Upper lobe of left lung (tissue), 6 donors: ENCODE measurements at regions not wholly inside any gene's neighbourhood (a gene's known extent, or its start where the extent isn't known, plus 50 kb on each side); places are given as distances from the start of the nearest gene placed in this dataset.

Experiments
- ATAC-seq, 2 donors: fragments of 200-7000 bp; cut with Tn5 transposase; one replicate each; pipeline ENCODE4 v1.9.1; 2022; ENCODE audit warnings: mild to moderate bottlenecking in 2 of 2, moderate library complexity in 2 of 2; ENCODE audit not compliant: low FRiP score in 2 of 2
- DNase-seq, 2 donors: peaks; one replicate each; pipeline ENCODE4 v3.0.0-alpha.2; 2019 to 2020
- H3K27ac ChIP-seq, 4 donors: fragments of 200-600 bp; sonication (generic); one replicate each; pipeline ENCODE4 v1.5.1; 2016 to 2019
- H3K27me3 ChIP-seq, 4 donors: fragments of 200-600 bp; sonication (generic); one replicate each; pipeline ENCODE4 v1.5.1; 2017 to 2019
- H3K36me3 ChIP-seq, 4 donors: fragments of 200-600 bp; sonication (generic); one replicate each; pipeline ENCODE4 v1.5.1; 2016 to 2019
- H3K4me1 ChIP-seq, 4 donors: fragments of 200-600 bp; sonication (generic); one replicate each; pipeline ENCODE4 v1.5.1; 2018 to 2019
- H3K4me3 ChIP-seq, 4 donors: fragments of 200-600 bp; sonication (generic); one replicate each; pipeline ENCODE4 v1.5.1; 2017 to 2019; ENCODE audit warnings: mild to moderate bottlenecking in 2 of 4, moderate library complexity in 1 of 4
- H3K9me3 ChIP-seq, 4 donors: fragments of 200-600 bp; sonication (generic); one replicate each; pipeline ENCODE4 v1.5.1; 2018 to 2019
- CTCF ChIP-seq, 6 experiments: fragments of 450-650 bp in 4 of 6; fragments of 200-600 bp in 2 of 6; sonication (generic) in 2 of 6; IDR thresholded peaks; one replicate each; pipeline ENCODE4 v1.5.1; 2016 to 2019; ENCODE audit warnings: antibody characterized with exemption in 6 of 6
- EP300 ChIP-seq, 4 donors: sonication (generic); formaldehyde crosslinking; IDR thresholded peaks; one replicate each; pipeline ENCODE4 v1.5.1; 2017; ENCODE audit warnings: antibody characterized with exemption in 4 of 4, control low read depth in 2 of 4
- POLR2A ChIP-seq, 4 donors: fragments of 450-650 bp; IDR thresholded peaks; one replicate each; pipeline ENCODE4 v1.5.1; 2016 to 2017; ENCODE audit warnings: antibody characterized with exemption in 4 of 4, mild to moderate bottlenecking in 2 of 4
- POLR2AphosphoS5 ChIP-seq, 2 donors: sonication (generic); formaldehyde crosslinking; IDR thresholded peaks; one replicate each; pipeline ENCODE4 v1.5.1; 2017; ENCODE audit warnings: antibody characterized with exemption in 2 of 2
- WGBS, 2 donors: methylation state at CpG; one replicate each; pipeline ENCODE4 v1.1.5; 2017 to 2018; 5-methylcytosine and 5-hydroxymethylcytosine counted together
- donor health status: DM: no; HTN: no; CAD: no; lungs with moderate emphysema.
- donor health status: DM: no; HTN: yes; CAD: no; lungs with severe emphysema.

- H3K36me3 ChIP-seq: no peaks in the 10 kb centered on the region
- no peaks in the 10 kb centered on the region for H3K4me1 ChIP-seq
- H3K27me3 ChIP-seq: no peaks in the 10 kb centered on the region
- DNase-seq (no peak), ATAC-seq (no peak)
- no peak overlapping the region for H3K4me3 ChIP-seq
- peaks cover 0 to 12% (median 7%) of the 10 kb centered on the region in 4 donors for H3K9me3 ChIP-seq
- 46 to 47% methylated on average over 2 of the region's 2 CpGs for WGBS, 2 donors
- H3K27ac ChIP-seq: no peak overlapping the region
- no peak for TF ChIP-seq POLR2AphosphoS5 (IDR thresholded peaks at IDR 0.05)
- TF ChIP-seq POLR2A (IDR thresholded peaks at IDR 0.05): no peak
- TF ChIP-seq CTCF (IDR thresholded peaks at IDR 0.05): no peak
- no peak for TF ChIP-seq EP300 (IDR thresholded peaks at IDR 0.05)
These were observed 547.4 kb upstream of the ALCAM start for GRCh38 chr3:104819333-104819732.

GRCh38 chr3:104820959-104821358, 545.8 kb upstream of the ALCAM start:
- no peak for DNase-seq
- H3K4me3 ChIP-seq: no peak overlapping the region
- peaks cover 0 to 12% (median 7%) of the 10 kb centered on the region in 4 donors for H3K9me3 ChIP-seq
- H3K27ac ChIP-seq: no peak overlapping the region
- WGBS, 2 donors: 68 to 70% methylated on average over 1 of the region's 1 CpG
- TF ChIP-seq CTCF (IDR thresholded peaks at IDR 0.05) (no peak), POLR2A (IDR thresholded peaks at IDR 0.05) (no peak), EP300 (IDR thresholded peaks at IDR 0.05) (no peak), POLR2AphosphoS5 (IDR thresholded peaks at IDR 0.05) (no peak)
- no peaks in the 10 kb centered on the region for H3K27me3 ChIP-seq
- H3K36me3 ChIP-seq: no peaks in the 10 kb centered on the region
- H3K4me1 ChIP-seq: no peaks in the 10 kb centered on the region
- no peak for ATAC-seq

- peaks cover 0 to 12% (median 7%) of the 10 kb centered on the region in 4 donors for H3K9me3 ChIP-seq
- H3K4me1 ChIP-seq: no peaks in the 10 kb centered on the region
- no peak for TF ChIP-seq POLR2AphosphoS5 (IDR thresholded peaks at IDR 0.05)
- no peak for TF ChIP-seq CTCF (IDR thresholded peaks at IDR 0.05)
- TF ChIP-seq EP300 (IDR thresholded peaks at IDR 0.05): no peak
- TF ChIP-seq POLR2A (IDR thresholded peaks at IDR 0.05): no peak
- DNase-seq (no peak), ATAC-seq (no peak)
- H3K4me3 ChIP-seq: no peak overlapping the region
- no peak overlapping the region for H3K27ac ChIP-seq
- WGBS, 2 donors: 26 to 62% methylated on average over 1 of the region's 1 CpG
- no peaks in the 10 kb centered on the region for H3K27me3 ChIP-seq
- no peaks in the 10 kb centered on the region for H3K36me3 ChIP-seq
These were observed 541.6 kb upstream of the ALCAM start for GRCh38 chr3:104825116-104825515.

- Histone ChIP-seq H3K27ac (no peak overlapping the region), H3K27me3 (no peaks in the 10 kb centered on the region), H3K9me3 (no peaks in the 10 kb centered on the region), H3K4me1 (no peaks in the 10 kb centered on the region), H3K4me3 (no peak overlapping the region), H3K36me3 (no peaks in the 10 kb centered on the region)
- 58% methylated on average over 2 of the region's 2 CpGs for WGBS, 2 donors
- DNase-seq (no peak), ATAC-seq (no peak)
- TF ChIP-seq CTCF (IDR thresholded peaks at IDR 0.05): no peak
- TF ChIP-seq EP300 (IDR thresholded peaks at IDR 0.05): no peak
- no peak for TF ChIP-seq POLR2AphosphoS5 (IDR thresholded peaks at IDR 0.05)
- TF ChIP-seq POLR2A (IDR thresholded peaks at IDR 0.05): no peak
These were observed 535.6 kb upstream of the ALCAM start for GRCh38 chr3:104831071-104831470.

- Histone ChIP-seq H3K9me3 (no peaks in the 10 kb centered on the region), H3K4me1 (no peaks in the 10 kb centered on the region), H3K36me3 (no peaks in the 10 kb centered on the region), H3K27ac (no peak overlapping the region), H3K27me3 (no peaks in the 10 kb centered on the region), H3K4me3 (no peak overlapping the region)
- DNase-seq (no peak), ATAC-seq (no peak)
- TF ChIP-seq CTCF (IDR thresholded peaks at IDR 0.05): no peak
- no peak for TF ChIP-seq POLR2A (IDR thresholded peaks at IDR 0.05)
- no peak for TF ChIP-seq EP300 (IDR thresholded peaks at IDR 0.05)
- TF ChIP-seq POLR2AphosphoS5 (IDR thresholded peaks at IDR 0.05): no peak
These were observed 534.2 kb upstream of the ALCAM start for GRCh38 chr3:104832530-104832929.
